ENCODE measurements at regions not wholly inside any gene's neighbourhood (a gene's known extent, or its start where the extent isn't known, plus 50 kb on each side); places are given as distances from the start of the nearest gene placed in this dataset.

GRCh38 chr17:55572139-55572538 is 60.9 kb upstream of the SMIM36 start:
- POLR2A ChIA-PET, result no interaction called here
- H3K36me3 Mint-ChIP-seq, result no peaks in the 10 kb centered on the region
- H3K27ac Mint-ChIP-seq, result no peak overlapping the region
- H3K9me3 Mint-ChIP-seq, result no peaks in the 10 kb centered on the region
- H3K4me3 Mint-ChIP-seq, result no peak overlapping the region
- no peaks in the 10 kb centered on the region for H3K4me1 Mint-ChIP-seq
- DNase-seq (no peak), ATAC-seq (no peak)
- peaks cover 2 to 5% (median 3%) of the 10 kb centered on the region in 5 donors for H3K27me3 Mint-ChIP-seq

- Mint-ChIP-seq H3K4me3 (no peak overlapping the region), H3K27me3 (peaks cover 2 to 12% (median 5%) of the 10 kb centered on the region in 5 donors), H3K4me1 (no peaks in the 10 kb centered on the region), H3K9me3 (no peaks in the 10 kb centered on the region), H3K27ac (no peak overlapping the region), H3K36me3 (no peaks in the 10 kb centered on the region)
- POLR2A ChIA-PET, result no interaction called here
- no peak for ATAC-seq
- DNase-seq, result no peak
Measured at GRCh38 chr17:55571095-55571494, 59.8 kb upstream of the SMIM36 start.

- Mint-ChIP-seq H3K36me3 (no peaks in the 10 kb centered on the region), H3K4me1 (no peaks in the 10 kb centered on the region), H3K27me3 (peaks cover 2 to 12% (median 5%) of the 10 kb centered on the region in 5 donors), H3K4me3 (no peak overlapping the region), H3K9me3 (no peaks in the 10 kb centered on the region), H3K27ac (no peak overlapping the region)
- ATAC-seq, result no peak
- POLR2A ChIA-PET, result no interaction called here
- DNase-seq, result no peak
Measured at GRCh38 chr17:55570391-55570790, 59.1 kb upstream of the SMIM36 start.

- H3K36me3 Mint-ChIP-seq, result no peaks in the 10 kb centered on the region
- POLR2A ChIA-PET, result no interaction called here
- no peaks in the 10 kb centered on the region for H3K4me1 Mint-ChIP-seq
- ATAC-seq (no peak), DNase-seq (no peak)
- H3K4me3 Mint-ChIP-seq, result no peak overlapping the region
- no peaks in the 10 kb centered on the region for H3K9me3 Mint-ChIP-seq
- H3K27me3 Mint-ChIP-seq, result peaks cover 2 to 22% (median 5%) of the 10 kb centered on the region in 5 donors
- H3K27ac Mint-ChIP-seq, result no peak overlapping the region
Measured at GRCh38 chr17:55567240-55568214, 56.3 kb upstream of the SMIM36 start.

- DNase-seq (no peak), ATAC-seq (no peak)
- no peak overlapping the region for H3K27ac Mint-ChIP-seq
- no peaks in the 10 kb centered on the region for H3K4me1 Mint-ChIP-seq
- no peak overlapping the region for H3K4me3 Mint-ChIP-seq
- POLR2A ChIA-PET, result no interaction called here
- no peaks in the 10 kb centered on the region for H3K36me3 Mint-ChIP-seq
- H3K27me3 Mint-ChIP-seq, result peaks cover 4 to 38% (median 13%) of the 10 kb centered on the region in 5 donors
- no peaks in the 10 kb centered on the region for H3K9me3 Mint-ChIP-seq
Measured at GRCh38 chr17:55564081-55564480, 52.8 kb upstream of the SMIM36 start.

- DNase-seq, result no peak
- H3K4me1 Mint-ChIP-seq, result no peaks in the 10 kb centered on the region
- peaks cover 0 to 2% (median 0%) of the 10 kb centered on the region in 9 donors for H3K9me3 Mint-ChIP-seq
- H3K4me3 Mint-ChIP-seq, result no peak overlapping the region
- POLR2A ChIA-PET, result no interaction called here
- H3K36me3 Mint-ChIP-seq, result no peaks in the 10 kb centered on the region
- peaks cover 4 to 45% (median 17%) of the 10 kb centered on the region in 5 donors for H3K27me3 Mint-ChIP-seq
- H3K27ac Mint-ChIP-seq, result no peak overlapping the region
- ATAC-seq, result no peak
Measured at GRCh38 chr17:55563363-55563762, 52.1 kb upstream of the SMIM36 start.

GRCh38 chr17:55561973-55562495 is 50.8 kb upstream of the SMIM36 start:
- Mint-ChIP-seq H3K4me1 (no peaks in the 10 kb centered on the region), H3K9me3 (peaks cover 0 to 4% (median 0%) of the 10 kb centered on the region in 9 donors), H3K27ac (peak overlapping the region in 1 of 10 donors; percentile 44), H3K36me3 (no peaks in the 10 kb centered on the region), H3K4me3 (no peak overlapping the region), H3K27me3 (peaks cover 8 to 48% (median 22%) of the 10 kb centered on the region in 5 donors)
- DNase-seq (no peak), ATAC-seq (no peak)
- POLR2A ChIA-PET, result no interaction called here

- DNase-seq, result no peak
- Mint-ChIP-seq H3K27me3 (peaks cover 10 to 49% (median 20%) of the 10 kb centered on the region in 5 donors), H3K4me3 (no peak overlapping the region), H3K27ac (peak overlapping the region in 1 of 10 donors; percentile 44), H3K9me3 (peaks cover 0 to 4% (median 0%) of the 10 kb centered on the region in 9 donors), H3K36me3 (no peaks in the 10 kb centered on the region), H3K4me1 (no peaks in the 10 kb centered on the region)
- POLR2A ChIA-PET, result no interaction called here
- ATAC-seq, result no peak
Measured at GRCh38 chr17:55561316-55561972, 50.2 kb upstream of the SMIM36 start.

Data from naive thymus-derived CD8-positive, alpha-beta T cell (primary cell).